B cell (primary cell): ENCODE measurements at regions not wholly inside any gene's neighbourhood (a gene's known extent, or its start where the extent isn't known, plus 50 kb on each side); places are given as distances from the start of the nearest gene placed in this dataset.

ENCODE experiments used
- ATAC-seq: fragments of 200-7000 bp; cut with Tn5 transposase; one replicate; pipeline ENCODE4 v1.10.0; 2021; ENCODE audit warnings: low read depth, mild to moderate bottlenecking, moderate number of reproducible peaks, moderate library complexity
- CTCF ChIA-PET: fragments of 350-600 bp; sonication (Branson Sonifier 250); formaldehyde crosslinking; loops from one replicate; lab custom pipeline; 2021; ENCODE audit warnings: antibody characterized with exemption, inconsistent platforms; lab: Charles Lee
- POLR2A ChIA-PET: fragments of 350-600 bp; sonication (Branson Sonifier 250); formaldehyde crosslinking; loops from one replicate; lab custom pipeline; 2021; ENCODE audit warnings: antibody characterized with exemption; lab: Charles Lee
- DNase-seq: peaks from one replicate; pipeline ENCODE4 v3.0.0; 2013
- H2AFZ ChIP-seq: 2 replicates; pipeline ENCODE4 v1.6.1; 2012; ENCODE audit warnings: mild to moderate bottlenecking, low read depth, low read length; ENCODE audit not compliant: insufficient read depth, poor library complexity, severe bottlenecking
- H3K27ac ChIP-seq, 2 donors: 1 replicate in 1 of 2; 2 replicates in 1 of 2; pipeline ENCODE4 v1.5.1; 2012 to 2013; ENCODE audit warnings: low read length in 2 of 2, mild to moderate bottlenecking in 2 of 2, moderate library complexity in 1 of 2
- H3K27me3 ChIP-seq, 4 experiments: fragments of 200-600 bp in 1 of 4; sonication (generic) in 1 of 4; replicated peaks in 1 of 4; 1 replicate in 2 of 4; 2 replicates in 2 of 4; pipeline versions ENCODE4 v1.6.1 to v1.7.0; 2013 to 2016; ENCODE audit warnings: low read length in 3 of 4, mild to moderate bottlenecking in 2 of 4, mixed read lengths in 1 of 4, moderate library complexity in 1 of 4; ENCODE audit not compliant: insufficient read depth in 4 of 4, control insufficient read depth in 3 of 4; ENCODE audit errors: control extremely low read depth in 1 of 4
- H3K36me3 ChIP-seq, 2 experiments: replicated peaks in 1 of 2; 1 replicate in 1 of 2; 2 replicates in 1 of 2; pipeline versions ENCODE4 v1.6.1 to v1.7.1; 2013; ENCODE audit warnings: low read length in 1 of 2; ENCODE audit not compliant: insufficient read depth in 2 of 2, control insufficient read depth in 1 of 2; ENCODE audit errors: control extremely low read depth in 1 of 2, extremely low read depth in 1 of 2
- H3K4me1 ChIP-seq, 2 donors: fragments of 200-600 bp in 1 of 2; sonication (generic) in 1 of 2; 1 replicate in 1 of 2; 2 replicates in 1 of 2; pipeline versions ENCODE4 v1.5.1 to v1.6.1; 2013 to 2017; ENCODE audit warnings: low read length in 2 of 2; ENCODE audit not compliant: control insufficient read depth in 2 of 2, insufficient read depth in 2 of 2
- H3K4me2 ChIP-seq: replicated peaks from 2 replicates; pipeline ENCODE3; 2012; ENCODE audit warnings: mild to moderate bottlenecking, low read depth, low read length; ENCODE audit not compliant: poor library complexity, severe bottlenecking
- H3K4me3 ChIP-seq, 5 experiments: fragments of 200-600 bp in 1 of 5; sonication (generic) in 1 of 5; 1 replicate in 3 of 5; 2 replicates in 2 of 5; pipeline versions ENCODE4 v1.5.1 to v1.7.0; 2011 to 2016; ENCODE audit warnings: low read length in 4 of 5, mild to moderate bottlenecking in 4 of 5, low read depth in 2 of 5, control low read depth in 1 of 5, moderate library complexity in 1 of 5; ENCODE audit not compliant: insufficient read depth in 1 of 5; ENCODE audit errors: control extremely low read depth in 1 of 5, extremely low read depth in 1 of 5
- H3K79me2 ChIP-seq: fragments of 200-600 bp; sonication (generic); one replicate; pipeline ENCODE4 v1.6.0; 2016; ENCODE audit warnings: low read length; ENCODE audit not compliant: control insufficient read depth, insufficient read depth
- H3K9ac ChIP-seq: fragments of 200-600 bp; sonication (generic); 2 replicates; pipeline ENCODE4 v1.6.1; 2017; ENCODE audit warnings: mild to moderate bottlenecking, low read length, moderate library complexity
- H3K9me3 ChIP-seq, 3 donors: one replicate each; pipeline versions ENCODE4 v1.6.1 to v1.7.1; 2013; ENCODE audit warnings: low read length in 2 of 3; ENCODE audit not compliant: control insufficient read depth in 2 of 3, insufficient read depth in 1 of 3; ENCODE audit errors: control extremely low read depth in 1 of 3
- H4K20me1 ChIP-seq: 2 replicates; pipeline ENCODE4 v1.6.0; 2012; ENCODE audit warnings: mild to moderate bottlenecking, low read length; ENCODE audit not compliant: insufficient read depth, control insufficient read depth, poor library complexity, severe bottlenecking
- H3K27ac Mint-ChIP-seq: one replicate; pipeline ENCODE4 v1.8.0; 2021; ENCODE audit warnings: mixed read lengths
- H3K27me3 Mint-ChIP-seq: one replicate; pipeline ENCODE4 v1.8.0; 2021; ENCODE audit warnings: mixed read lengths
- H3K4me1 Mint-ChIP-seq: one replicate; pipeline ENCODE4 v1.8.0; 2021; ENCODE audit warnings: mixed read lengths
- H3K4me3 Mint-ChIP-seq: one replicate; pipeline ENCODE4 v1.8.0; 2021; ENCODE audit warnings: mixed read lengths
- H3K9me3 Mint-ChIP-seq: one replicate; pipeline ENCODE4 v1.8.0; 2022; ENCODE audit warnings: mixed read lengths; ENCODE audit not compliant: insufficient read depth
- CTCF ChIP-seq: fragments of 200-600 bp; IDR thresholded peaks from one replicate; pipeline ENCODE4 v1.8.0; 2022; ENCODE audit warnings: antibody characterized with exemption, mild to moderate bottlenecking
- EZH2 ChIP-seq: IDR thresholded peaks from 2 replicates; pipeline ENCODE4 v1.6.1; 2012; ENCODE audit warnings: borderline replicate concordance, low read depth, mild to moderate bottlenecking, moderate library complexity, low read length; ENCODE audit not compliant: insufficient read depth, poor library complexity, severe bottlenecking
- WGBS: methylation state at CpG from one replicate; pipeline ENCODE4 v1.1.5; 2013; ENCODE audit warnings: missing lambda C conversion rate; ENCODE audit not compliant: insufficient coverage; 5-methylcytosine and 5-hydroxymethylcytosine counted together
- intact Hi-C: fragments of 100-400 bp; cut with micrococcal nuclease; formaldehyde crosslinking; loops from one replicate; pipeline ENCODE4 v1.10.0; 2022

GRCh38 chr5:158272409-158272808 is 413.5 kb upstream of the CLINT1 start:
- ATAC-seq, result no peak
- POLR2A ChIA-PET, result no interaction called here
- Histone ChIP-seq H3K79me2 (no peaks in the 10 kb centered on the region), H2AFZ (no peak overlapping the region), H3K27me3 (no peaks in the 10 kb centered on the region), H3K4me3 (no peak overlapping the region), H4K20me1 (no peaks in the 10 kb centered on the region), H3K9me3 (peaks cover 0 to 5% (median 2%) of the 10 kb centered on the region in 3 donors), H3K36me3 (no peaks in the 10 kb centered on the region), H3K9ac (no peak overlapping the region), H3K4me2 (no peak overlapping the region), H3K27ac (no peak overlapping the region), H3K4me1 (no peaks in the 10 kb centered on the region)
- no peak for TF ChIP-seq CTCF
- no peak for TF ChIP-seq EZH2
- 100% methylated on average over 1 of the region's 3 CpGs for WGBS
- intact Hi-C loops, result no loop called here
- H3K4me1 Mint-ChIP-seq, result no peaks in the 10 kb centered on the region
- H3K27me3 Mint-ChIP-seq, result peaks cover 10% of the 10 kb centered on the region
- H3K4me3 Mint-ChIP-seq, result no peak overlapping the region
- DNase-seq, result no peak
- H3K27ac Mint-ChIP-seq, result no peak overlapping the region
- CTCF ChIA-PET, result no interaction called here
- H3K9me3 Mint-ChIP-seq, result peaks cover 1% of the 10 kb centered on the region

GRCh38 chr5:158270996-158271554 is 412.1 kb upstream of the CLINT1 start:
- TF ChIP-seq EZH2, result no peak
- TF ChIP-seq CTCF, result no peak
- Histone ChIP-seq H3K9me3 (peaks cover 0 to 8% (median 5%) of the 10 kb centered on the region in 3 donors), H3K27me3 (no peaks in the 10 kb centered on the region), H3K36me3 (no peaks in the 10 kb centered on the region), H3K4me1 (no peaks in the 10 kb centered on the region), H4K20me1 (no peaks in the 10 kb centered on the region), H3K4me3 (no peak overlapping the region), H3K79me2 (no peaks in the 10 kb centered on the region), H3K4me2 (no peak overlapping the region), H3K27ac (no peak overlapping the region), H3K9ac (no peak overlapping the region), H2AFZ (no peak overlapping the region)
- Mint-ChIP-seq H3K9me3 (peaks cover 4% of the 10 kb centered on the region), H3K27ac (no peak overlapping the region), H3K27me3 (peaks cover 3% of the 10 kb centered on the region), H3K4me1 (no peaks in the 10 kb centered on the region), H3K4me3 (no peak overlapping the region)
- intact Hi-C loops, result no loop called here
- ChIA-PET CTCF (no interaction called here), POLR2A (no interaction called here)
- whole genome bisulfite sequencing, result no CpG with 5 or more reads among the region's 2 CpGs
- no peak for ATAC-seq
- no peak for DNase-seq
